ENCODE measurements at regions not wholly inside any gene's neighbourhood (a gene's known extent, or its start where the extent isn't known, plus 50 kb on each side); places are given as distances from the start of the nearest gene placed in this dataset.

- TF ChIP-seq PRDM15 (CRISPR knock-in tag; IDR thresholded peaks at IDR 0.05) (no peak), ESRRA (IDR thresholded peaks at IDR 0.05; ENCODE audit: low read length) (no peak), ZNF687 (IDR thresholded peaks at IDR 0.05) (no peak), POLR2AphosphoS2 (IDR thresholded peaks at IDR 0.05; ENCODE audit: low read depth, low read length) (no peak), ZBTB4 (CRISPR knock-in tag; IDR thresholded peaks at IDR 0.05) (no peak), STAT1 (conservative IDR thresholded peaks at IDR 0.05) (no peak), ZNF24 (IDR thresholded peaks at IDR 0.05) (no peak), CEBPZ (IDR thresholded peaks at IDR 0.05; ENCODE audit: low read depth, low read length) (no peak), KLF5 (IDR thresholded peaks at IDR 0.05; ENCODE audit: partially characterized antibody) (no peak)
Measured at GRCh38 chr4:178811356-178811755, 1369.1 kb upstream of the AGA start (continued).

Measured in GM12878 (cell line).